Activated CD8-positive, alpha-beta memory T cell treated with anti-CD3 and anti-CD28 coated beads, Interleukin-2, amount 10 ng/mL, durations not matched to agents 7 days and 5 days (primary cell): ENCODE measurements at regions not wholly inside any gene's neighbourhood (a gene's known extent, or its start where the extent isn't known, plus 50 kb on each side); places are given as distances from the start of the nearest gene placed in this dataset.

ENCODE experiments used
- ATAC-seq: fragments of 150-1000 bp; cut with Tn5 transposase; one replicate; pipeline ENCODE4 v1.10.0; 2021; ENCODE audit warnings: moderate library complexity
- CTCF ChIA-PET: fragments of 350-600 bp; sonication (Branson Sonifier 250); formaldehyde crosslinking; loops from one replicate; lab custom pipeline; 2021; ENCODE audit warnings: antibody characterized with exemption; lab: Charles Lee
- DNase-seq: peaks from one replicate; pipeline ENCODE4 v3.0.0-alpha.2; 2020
- H3K27ac Mint-ChIP-seq: one replicate; pipeline ENCODE4 v1.8.0; 2021; ENCODE audit warnings: mild to moderate bottlenecking, mixed read lengths
- H3K27me3 Mint-ChIP-seq: one replicate; pipeline ENCODE4 v1.8.0; 2021; ENCODE audit warnings: mixed read lengths
- H3K36me3 Mint-ChIP-seq: one replicate; pipeline ENCODE4 v1.8.0; 2021; ENCODE audit warnings: mild to moderate bottlenecking, mixed read lengths
- H3K4me1 Mint-ChIP-seq: one replicate; pipeline ENCODE4 v1.8.0; 2021; ENCODE audit warnings: mixed read lengths
- H3K4me3 Mint-ChIP-seq: one replicate; pipeline ENCODE4 v1.8.0; 2021; ENCODE audit warnings: mild to moderate bottlenecking, moderate library complexity, mixed read lengths
- H3K9me3 Mint-ChIP-seq: one replicate; pipeline ENCODE4 v1.8.0; 2022; ENCODE audit warnings: low read depth, mixed read lengths

GRCh38 chr3:14277557-14277956 is 98.9 kb downstream of the LSM3 start:
- CTCF ChIA-PET = interaction anchor here (1.3 kb wide), 2 partner anchors 17 to 644 kb away, joined by 3 read pairs; no protein-coding TSS in a partner anchor

GRCh38 chr3:14278265-14278798 is 99.7 kb downstream of the LSM3 start:
- H3K4me1 Mint-ChIP-seq = no peaks in the 10 kb centered on the region
- ATAC-seq = no peak

More at GRCh38 chr3:14277557-14277956, 98.9 kb downstream of the LSM3 start:
- H3K27ac Mint-ChIP-seq = no peak overlapping the region
- no peaks in the 10 kb centered on the region for H3K9me3 Mint-ChIP-seq
- peaks cover 2% of the 10 kb centered on the region for H3K27me3 Mint-ChIP-seq
- no peak overlapping the region for H3K4me3 Mint-ChIP-seq
- H3K36me3 Mint-ChIP-seq = no peaks in the 10 kb centered on the region
- ATAC-seq (no peak), DNase-seq (no peak)
- H3K4me1 Mint-ChIP-seq = no peaks in the 10 kb centered on the region

GRCh38 chr3:14278799-14279625 is 100.4 kb downstream of the LSM3 start:
- Mint-ChIP-seq H3K27ac (no peak overlapping the region), H3K27me3 (peaks cover 2% of the 10 kb centered on the region), H3K9me3 (no peaks in the 10 kb centered on the region), H3K4me3 (no peak overlapping the region), H3K4me1 (no peaks in the 10 kb centered on the region), H3K36me3 (no peaks in the 10 kb centered on the region)
- DNase-seq (no peak), ATAC-seq (no peak)
- CTCF ChIA-PET = no interaction called here

More at GRCh38 chr3:14278265-14278798, 99.7 kb downstream of the LSM3 start:
- Mint-ChIP-seq H3K27ac (no peak overlapping the region), H3K4me3 (no peak overlapping the region), H3K27me3 (peaks cover 2% of the 10 kb centered on the region), H3K36me3 (no peaks in the 10 kb centered on the region), H3K9me3 (no peaks in the 10 kb centered on the region)
- no peak for DNase-seq
- CTCF ChIA-PET = interaction anchor here (1.3 kb wide), 2 partner anchors 18 to 643 kb away, joined by 3 read pairs; no protein-coding TSS in a partner anchor

GRCh38 chr3:14279626-14280061 is 101.0 kb downstream of the LSM3 start:
- peaks cover 4% of the 10 kb centered on the region for H3K27me3 Mint-ChIP-seq
- no peak overlapping the region for H3K4me3 Mint-ChIP-seq
- H3K9me3 Mint-ChIP-seq = no peaks in the 10 kb centered on the region
- DNase-seq (no peak), ATAC-seq (no peak)
- no peak overlapping the region for H3K27ac Mint-ChIP-seq
- CTCF ChIA-PET = no interaction called here
- H3K36me3 Mint-ChIP-seq = no peaks in the 10 kb centered on the region
- no peaks in the 10 kb centered on the region for H3K4me1 Mint-ChIP-seq

- Mint-ChIP-seq H3K27ac (no peak overlapping the region), H3K27me3 (peaks cover 5% of the 10 kb centered on the region), H3K9me3 (no peaks in the 10 kb centered on the region), H3K4me3 (no peak overlapping the region), H3K36me3 (no peaks in the 10 kb centered on the region), H3K4me1 (no peaks in the 10 kb centered on the region)
- CTCF ChIA-PET = no interaction called here
- no peak for DNase-seq
- no peak for ATAC-seq
Observed at GRCh38 chr3:14280326-14280725, 101.7 kb downstream of the LSM3 start.

- CTCF ChIA-PET = interaction anchor here (1.2 kb wide), 1 partner anchor 19 kb away, joined by 3 read pairs; no protein-coding TSS in a partner anchor
- Mint-ChIP-seq H3K27me3 (peaks cover 5% of the 10 kb centered on the region), H3K27ac (no peak overlapping the region), H3K36me3 (no peaks in the 10 kb centered on the region), H3K4me3 (no peak overlapping the region), H3K9me3 (no peaks in the 10 kb centered on the region), H3K4me1 (no peaks in the 10 kb centered on the region)
- ATAC-seq (no peak), DNase-seq (no peak)
Observed at GRCh38 chr3:14281053-14281452, 102.4 kb downstream of the LSM3 start.

- Mint-ChIP-seq H3K4me3 (no peak overlapping the region), H3K36me3 (no peaks in the 10 kb centered on the region), H3K9me3 (no peaks in the 10 kb centered on the region), H3K27ac (no peak overlapping the region), H3K27me3 (peaks cover 5% of the 10 kb centered on the region), H3K4me1 (no peaks in the 10 kb centered on the region)
- no peak for DNase-seq
- no peak for ATAC-seq
- CTCF ChIA-PET = no interaction called here
Observed at GRCh38 chr3:14282001-14282705, 103.5 kb downstream of the LSM3 start.

GRCh38 chr3:14282706-14283075 is 104.1 kb downstream of the LSM3 start:
- H3K4me1 Mint-ChIP-seq = no peaks in the 10 kb centered on the region
- ATAC-seq (no peak), DNase-seq (no peak)
- CTCF ChIA-PET = no interaction called here
- H3K27ac Mint-ChIP-seq = no peak overlapping the region
- H3K27me3 Mint-ChIP-seq = peaks cover 5% of the 10 kb centered on the region
- no peaks in the 10 kb centered on the region for H3K9me3 Mint-ChIP-seq
- no peak overlapping the region for H3K4me3 Mint-ChIP-seq
- no peaks in the 10 kb centered on the region for H3K36me3 Mint-ChIP-seq

- H3K4me1 Mint-ChIP-seq = no peaks in the 10 kb centered on the region
- ATAC-seq (no peak), DNase-seq (no peak)
- no peak overlapping the region for H3K4me3 Mint-ChIP-seq
- peaks cover 5% of the 10 kb centered on the region for H3K27me3 Mint-ChIP-seq
- no peak overlapping the region for H3K27ac Mint-ChIP-seq
- CTCF ChIA-PET = interaction anchor here (0.5 kb wide), 1 partner anchor 266 kb away, joined by 3 read pairs; no protein-coding TSS in a partner anchor
- no peaks in the 10 kb centered on the region for H3K36me3 Mint-ChIP-seq
- H3K9me3 Mint-ChIP-seq = no peaks in the 10 kb centered on the region
Observed at GRCh38 chr3:14283092-14283812, 104.6 kb downstream of the LSM3 start.

GRCh38 chr3:14283813-14284438 is 105.3 kb downstream of the LSM3 start:
- H3K27ac Mint-ChIP-seq = no peak overlapping the region
- H3K4me3 Mint-ChIP-seq = no peak overlapping the region
- peaks cover 9% of the 10 kb centered on the region for H3K27me3 Mint-ChIP-seq
- H3K9me3 Mint-ChIP-seq = no peaks in the 10 kb centered on the region
- DNase-seq = no peak
- no peaks in the 10 kb centered on the region for H3K4me1 Mint-ChIP-seq
- no peak for ATAC-seq
- CTCF ChIA-PET = interaction anchor here (0.5 kb wide), 1 partner anchor 266 kb away, joined by 3 read pairs; no protein-coding TSS in a partner anchor
- no peaks in the 10 kb centered on the region for H3K36me3 Mint-ChIP-seq

GRCh38 chr3:14284694-14285547 is 106.3 kb downstream of the LSM3 start:
- no peak overlapping the region for H3K27ac Mint-ChIP-seq
- no peak for DNase-seq
- no peaks in the 10 kb centered on the region for H3K4me1 Mint-ChIP-seq
- H3K4me3 Mint-ChIP-seq = no peak overlapping the region
- H3K27me3 Mint-ChIP-seq = peaks cover 10% of the 10 kb centered on the region
- no peaks in the 10 kb centered on the region for H3K36me3 Mint-ChIP-seq
- no peaks in the 10 kb centered on the region for H3K9me3 Mint-ChIP-seq
- CTCF ChIA-PET = no interaction called here
- no peak for ATAC-seq

GRCh38 chr3:14285548-14285925 is 106.9 kb downstream of the LSM3 start:
- no peak overlapping the region for H3K27ac Mint-ChIP-seq
- no peaks in the 10 kb centered on the region for H3K36me3 Mint-ChIP-seq
- H3K27me3 Mint-ChIP-seq = peaks cover 15% of the 10 kb centered on the region
- ATAC-seq (no peak), DNase-seq (no peak)
- CTCF ChIA-PET = no interaction called here
- H3K4me3 Mint-ChIP-seq = no peak overlapping the region
- no peaks in the 10 kb centered on the region for H3K4me1 Mint-ChIP-seq
- H3K9me3 Mint-ChIP-seq = no peaks in the 10 kb centered on the region
